C4-2B (cell line): ENCODE measurements at regions not wholly inside any gene's neighbourhood (a gene's known extent, or its start where the extent isn't known, plus 50 kb on each side); places are given as distances from the start of the nearest gene placed in this dataset.

Source experiments
- CTCF ChIP-seq: fragments of 450-650 bp; conservative IDR thresholded peaks from 2 replicates; pipeline ENCODE4 v1.5.1; 2017; ENCODE audit warnings: mild to moderate bottlenecking
- ZFX ChIP-seq: fragments of 450-650 bp; IDR thresholded peaks from 2 replicates; pipeline ENCODE4 v1.6.1; 2017

- TF ChIP-seq CTCF, result no peak
- no peak for TF ChIP-seq ZFX
Observed at GRCh38 chr15:69722924-69723323, 270.3 kb downstream of the RPLP1 start.
